OCI-LY1 (cell line): ENCODE measurements at regions not wholly inside any gene's neighbourhood (a gene's known extent, or its start where the extent isn't known, plus 50 kb on each side); places are given as distances from the start of the nearest gene placed in this dataset.

Source experiments
- EZH2 ChIP-seq: fragments of 200-600 bp; sonication (generic), shearing (Covaris generic); IDR thresholded peaks from 2 replicates; pipeline ENCODE4 v1.8.0; 2017; ENCODE audit warnings: borderline replicate concordance, mixed run types, mild to moderate bottlenecking, antibody characterized with exemption, low read length, moderate library complexity, mixed read lengths
- TF ChIP-seq, protein P1 (sequence below): fragments of 200-600 bp; sonication (generic), shearing (Covaris generic); IDR thresholded peaks from 2 replicates; pipeline ENCODE4 v1.5.1; 2017; ENCODE audit warnings: mild to moderate bottlenecking, antibody characterized with exemption, low read length, moderate library complexity, mixed read lengths

DNA sequence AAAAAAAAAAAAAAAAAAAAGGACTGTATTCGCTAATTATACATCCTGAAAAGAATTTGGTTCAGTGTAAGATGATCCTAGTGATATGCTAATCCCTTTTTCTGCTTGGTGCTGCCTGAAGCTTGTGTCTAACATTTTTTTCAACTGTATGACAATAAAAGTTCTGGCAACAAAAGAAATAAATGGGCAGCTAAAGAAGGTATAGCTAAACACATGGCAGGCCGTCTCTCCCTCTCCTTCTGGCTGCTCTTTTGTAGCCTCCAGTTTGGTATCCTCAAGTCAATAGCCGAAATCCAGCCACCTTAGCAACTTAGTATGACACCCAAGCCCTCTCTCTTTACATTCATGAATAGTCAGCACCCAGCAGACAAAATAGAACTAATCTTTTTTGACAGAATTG is 198.3 kb upstream of the OTX2 start:
- TF ChIP-seq EZH2 = no peak
- TF ChIP-seq, protein P1, sequence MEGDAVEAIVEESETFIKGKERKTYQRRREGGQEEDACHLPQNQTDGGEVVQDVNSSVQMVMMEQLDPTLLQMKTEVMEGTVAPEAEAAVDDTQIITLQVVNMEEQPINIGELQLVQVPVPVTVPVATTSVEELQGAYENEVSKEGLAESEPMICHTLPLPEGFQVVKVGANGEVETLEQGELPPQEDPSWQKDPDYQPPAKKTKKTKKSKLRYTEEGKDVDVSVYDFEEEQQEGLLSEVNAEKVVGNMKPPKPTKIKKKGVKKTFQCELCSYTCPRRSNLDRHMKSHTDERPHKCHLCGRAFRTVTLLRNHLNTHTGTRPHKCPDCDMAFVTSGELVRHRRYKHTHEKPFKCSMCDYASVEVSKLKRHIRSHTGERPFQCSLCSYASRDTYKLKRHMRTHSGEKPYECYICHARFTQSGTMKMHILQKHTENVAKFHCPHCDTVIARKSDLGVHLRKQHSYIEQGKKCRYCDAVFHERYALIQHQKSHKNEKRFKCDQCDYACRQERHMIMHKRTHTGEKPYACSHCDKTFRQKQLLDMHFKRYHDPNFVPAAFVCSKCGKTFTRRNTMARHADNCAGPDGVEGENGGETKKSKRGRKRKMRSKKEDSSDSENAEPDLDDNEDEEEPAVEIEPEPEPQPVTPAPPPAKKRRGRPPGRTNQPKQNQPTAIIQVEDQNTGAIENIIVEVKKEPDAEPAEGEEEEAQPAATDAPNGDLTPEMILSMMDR = no peak
